GM21737 (cell line): ENCODE measurements at regions not wholly inside any gene's neighbourhood (a gene's known extent, or its start where the extent isn't known, plus 50 kb on each side); places are given as distances from the start of the nearest gene placed in this dataset.

Source experiments
- ATAC-seq: cut with Tn5 transposase; IDR thresholded peaks from one replicate; pipeline ENCODE4 v1.9.1; 2021; ENCODE audit warnings: mild to moderate bottlenecking, moderate library complexity; ENCODE audit not compliant: unreplicated experiment

GRCh38 chr14:98728836-98729235, 543.2 kb downstream of the BCL11B start:
- no peak for ATAC-seq

- ATAC-seq: no peak
These were observed 540.7 kb downstream of the BCL11B start for GRCh38 chr14:98731286-98731685.

- no peak for ATAC-seq
These were observed 540.3 kb downstream of the BCL11B start for GRCh38 chr14:98731701-98732100.

- ATAC-seq: no peak
These were observed 538.5 kb downstream of the BCL11B start for GRCh38 chr14:98733536-98733935.

- ATAC-seq: no peak
These were observed 535.2 kb downstream of the BCL11B start for GRCh38 chr14:98736701-98737338.

- no peak for ATAC-seq
These were observed 530.5 kb downstream of the BCL11B start for GRCh38 chr14:98741523-98741922.

GRCh38 chr14:98742001-98742400, 530.0 kb downstream of the BCL11B start:
- no peak for ATAC-seq

GRCh38 chr14:98743536-98743935, 528.5 kb downstream of the BCL11B start:
- ATAC-seq: no peak

GRCh38 chr14:98748966-98749365, 523.0 kb downstream of the BCL11B start:
- no peak for ATAC-seq

GRCh38 chr14:98751110-98751509, 520.9 kb downstream of the BCL11B start:
- no peak for ATAC-seq

- ATAC-seq: no peak
These were observed 519.3 kb downstream of the BCL11B start for GRCh38 chr14:98752660-98753059.

- no peak for ATAC-seq
These were observed 517.5 kb downstream of the BCL11B start for GRCh38 chr14:98754343-98755020.

- no peak for ATAC-seq
These were observed 515.2 kb downstream of the BCL11B start for GRCh38 chr14:98756749-98757148.

- ATAC-seq: no peak
These were observed 513.6 kb downstream of the BCL11B start for GRCh38 chr14:98758440-98758839.

GRCh38 chr14:98761993-98762392, 510.0 kb downstream of the BCL11B start:
- ATAC-seq: no peak

GRCh38 chr14:98766818-98767217, 505.2 kb downstream of the BCL11B start:
- ATAC-seq: no peak

- ATAC-seq: no peak
These were observed 502.7 kb downstream of the BCL11B start for GRCh38 chr14:98769326-98769725.

- ATAC-seq: no peak
These were observed 501.8 kb downstream of the BCL11B start for GRCh38 chr14:98770151-98770550.

GRCh38 chr14:98773814-98774213, 498.2 kb downstream of the BCL11B start:
- no peak for ATAC-seq

GRCh38 chr14:98775892-98776291, 496.1 kb downstream of the BCL11B start:
- no peak for ATAC-seq

- no peak for ATAC-seq
These were observed 489.9 kb downstream of the BCL11B start for GRCh38 chr14:98782062-98782461.

GRCh38 chr14:98785578-98785977, 486.4 kb downstream of the BCL11B start:
- no peak for ATAC-seq

- ATAC-seq: no peak
These were observed 485.5 kb downstream of the BCL11B start for GRCh38 chr14:98786456-98786855.
